ENCODE measurements at regions not wholly inside any gene's neighbourhood (a gene's known extent, or its start where the extent isn't known, plus 50 kb on each side); places are given as distances from the start of the nearest gene placed in this dataset.

DNA sequence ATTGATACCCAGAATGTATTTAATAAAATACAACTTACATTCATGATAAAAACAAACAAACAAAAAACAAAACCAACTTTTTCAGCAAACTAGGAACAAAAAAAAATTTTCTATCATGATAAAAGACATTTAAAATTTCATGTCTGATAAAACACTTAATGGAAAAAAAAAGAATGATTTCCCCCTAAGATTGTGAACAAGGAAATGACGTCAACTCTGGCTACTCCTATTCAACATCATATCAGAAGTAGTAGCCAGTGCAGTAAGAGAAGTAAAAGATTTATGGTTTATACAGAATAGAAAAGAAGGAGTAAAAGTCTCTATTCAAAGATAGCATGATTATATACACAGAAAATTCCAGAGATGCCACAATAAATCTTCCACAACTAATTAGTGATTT lies 1306.6 kb downstream of the FSCB start:
- H3K27ac ChIP-seq: no peak overlapping the region
- TF ChIP-seq, protein P1, sequence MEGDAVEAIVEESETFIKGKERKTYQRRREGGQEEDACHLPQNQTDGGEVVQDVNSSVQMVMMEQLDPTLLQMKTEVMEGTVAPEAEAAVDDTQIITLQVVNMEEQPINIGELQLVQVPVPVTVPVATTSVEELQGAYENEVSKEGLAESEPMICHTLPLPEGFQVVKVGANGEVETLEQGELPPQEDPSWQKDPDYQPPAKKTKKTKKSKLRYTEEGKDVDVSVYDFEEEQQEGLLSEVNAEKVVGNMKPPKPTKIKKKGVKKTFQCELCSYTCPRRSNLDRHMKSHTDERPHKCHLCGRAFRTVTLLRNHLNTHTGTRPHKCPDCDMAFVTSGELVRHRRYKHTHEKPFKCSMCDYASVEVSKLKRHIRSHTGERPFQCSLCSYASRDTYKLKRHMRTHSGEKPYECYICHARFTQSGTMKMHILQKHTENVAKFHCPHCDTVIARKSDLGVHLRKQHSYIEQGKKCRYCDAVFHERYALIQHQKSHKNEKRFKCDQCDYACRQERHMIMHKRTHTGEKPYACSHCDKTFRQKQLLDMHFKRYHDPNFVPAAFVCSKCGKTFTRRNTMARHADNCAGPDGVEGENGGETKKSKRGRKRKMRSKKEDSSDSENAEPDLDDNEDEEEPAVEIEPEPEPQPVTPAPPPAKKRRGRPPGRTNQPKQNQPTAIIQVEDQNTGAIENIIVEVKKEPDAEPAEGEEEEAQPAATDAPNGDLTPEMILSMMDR (IDR thresholded peaks at IDR 0.05): no peak
- no peaks in the 10 kb centered on the region for H3K4me1 ChIP-seq (ENCODE audit: control insufficient read depth in 1 of 2, low read depth in 2 of 2)
- H3K9me3 ChIP-seq: no peaks in the 10 kb centered on the region
- no peaks in the 10 kb centered on the region for H3K36me3 ChIP-seq
- no peaks in the 10 kb centered on the region for H3K27me3 ChIP-seq (replicated peaks; ENCODE audit: insufficient read depth)
- DNase-seq (ENCODE audit: low spot score): no peak
- ATAC-seq (ENCODE audit: insufficient number of reproducible peaks, low FRiP score, low read depth): no peak
- no peak overlapping the region for H3K4me3 ChIP-seq

DNA sequence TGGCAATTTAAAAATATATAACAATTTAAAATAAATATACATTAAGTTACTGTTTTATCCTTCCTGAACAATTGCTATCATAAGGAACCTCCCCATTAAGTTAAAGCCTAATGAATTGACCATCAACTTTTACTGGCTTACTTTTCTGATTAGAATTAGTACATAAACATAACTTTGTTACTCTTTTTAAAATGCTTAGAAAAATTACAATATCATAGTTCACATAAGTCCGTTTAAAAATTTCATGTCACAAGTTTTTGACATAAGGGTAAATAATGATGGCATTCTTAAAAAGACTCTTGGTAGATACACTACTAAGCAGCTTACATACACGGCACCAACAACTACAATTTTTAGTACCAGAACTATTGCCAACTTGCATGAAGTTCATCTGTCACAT lies 1308.6 kb downstream of the FSCB start:
- Histone ChIP-seq H3K27me3 (replicated peaks; ENCODE audit: insufficient read depth) (no peaks in the 10 kb centered on the region), H3K4me1 (ENCODE audit: control insufficient read depth in 1 of 2, low read depth in 2 of 2) (no peaks in the 10 kb centered on the region), H3K27ac (no peak overlapping the region), H3K36me3 (no peaks in the 10 kb centered on the region), H3K4me3 (no peak overlapping the region), H3K9me3 (no peaks in the 10 kb centered on the region)
- DNase-seq (ENCODE audit: low spot score) (no peak), ATAC-seq (ENCODE audit: insufficient number of reproducible peaks, low FRiP score, low read depth) (no peak)
- TF ChIP-seq, protein P1 (IDR thresholded peaks at IDR 0.05): no peak

DNA sequence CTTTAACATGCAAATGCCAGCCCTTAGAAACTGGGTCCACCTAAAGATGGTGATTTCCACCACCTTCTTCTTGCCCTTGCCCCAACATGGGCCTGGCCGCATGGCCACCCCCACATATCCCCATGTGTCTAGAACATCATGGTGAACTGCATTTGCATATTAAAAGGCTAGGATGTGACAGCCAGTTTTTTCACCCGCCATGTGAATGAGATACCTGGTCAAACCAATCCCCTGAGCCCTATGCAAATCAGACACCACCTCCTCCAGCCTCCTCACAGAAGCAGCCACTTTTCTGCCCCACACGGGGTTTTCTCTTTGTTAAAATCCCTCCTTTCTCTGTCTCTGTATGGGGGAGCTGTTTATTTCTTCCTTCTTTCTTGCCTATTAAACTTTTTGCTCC lies 1322.5 kb downstream of the FSCB start:
- Histone ChIP-seq H3K27ac (no peak overlapping the region), H3K4me1 (ENCODE audit: control insufficient read depth in 1 of 2, low read depth in 2 of 2) (no peaks in the 10 kb centered on the region), H3K4me3 (no peak overlapping the region), H3K27me3 (replicated peaks; ENCODE audit: insufficient read depth) (no peaks in the 10 kb centered on the region), H3K36me3 (no peaks in the 10 kb centered on the region), H3K9me3 (no peaks in the 10 kb centered on the region)
- ATAC-seq (ENCODE audit: insufficient number of reproducible peaks, low FRiP score, low read depth) (no peak), DNase-seq (ENCODE audit: low spot score) (no peak)
- TF ChIP-seq, protein P1 (IDR thresholded peaks at IDR 0.05): no peak

DNA sequence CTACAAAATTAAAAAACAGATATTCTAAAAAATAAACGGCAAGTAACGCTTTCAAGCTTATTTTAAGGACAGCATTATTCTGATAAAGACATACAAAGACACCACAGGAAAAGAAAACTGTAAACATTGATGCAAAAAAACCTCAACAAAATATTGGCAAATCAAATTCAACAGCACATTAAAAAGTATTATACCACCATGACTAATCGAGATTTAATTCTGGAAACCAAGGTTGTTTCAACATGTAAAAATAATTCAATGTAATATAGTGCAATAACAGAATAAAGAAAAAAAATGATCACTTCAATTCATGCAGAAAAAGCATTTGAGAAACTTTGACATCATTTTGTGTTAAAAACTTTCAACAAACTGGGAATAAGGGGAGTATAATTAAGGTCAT lies 1323.2 kb downstream of the FSCB start:
- H3K4me1 ChIP-seq (ENCODE audit: control insufficient read depth in 1 of 2, low read depth in 2 of 2): no peaks in the 10 kb centered on the region
- DNase-seq (ENCODE audit: low spot score): no peak
- H3K36me3 ChIP-seq: no peaks in the 10 kb centered on the region
- no peak overlapping the region for H3K27ac ChIP-seq
- H3K4me3 ChIP-seq: no peak overlapping the region
- TF ChIP-seq, protein P1 (IDR thresholded peaks at IDR 0.05): no peak
- H3K27me3 ChIP-seq (replicated peaks; ENCODE audit: insufficient read depth): no peaks in the 10 kb centered on the region
- no peaks in the 10 kb centered on the region for H3K9me3 ChIP-seq
- ATAC-seq (ENCODE audit: insufficient number of reproducible peaks, low FRiP score, low read depth): no peak

DNA sequence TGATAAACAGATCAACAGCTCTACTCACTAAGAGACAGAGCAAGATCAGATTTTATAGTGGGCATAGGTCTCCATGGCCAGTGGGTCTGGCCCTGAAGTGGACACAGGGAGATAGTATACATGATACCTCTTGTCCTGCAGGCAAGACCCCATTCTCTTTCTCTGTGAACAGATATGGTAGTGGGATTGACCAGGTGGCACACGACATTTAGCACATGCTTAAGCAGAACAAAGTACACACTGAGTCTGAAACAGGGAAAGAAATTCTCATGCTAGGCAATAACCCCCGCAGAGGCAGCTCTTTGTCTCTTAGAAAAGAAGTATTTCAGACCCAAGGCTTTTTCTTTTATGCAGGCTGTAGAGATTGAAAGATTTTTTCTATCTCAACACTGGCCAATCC lies 1331.2 kb downstream of the FSCB start:
- H3K4me3 ChIP-seq: no peak overlapping the region
- no peak overlapping the region for H3K27ac ChIP-seq
- TF ChIP-seq, protein P1 (IDR thresholded peaks at IDR 0.05): no peak
- ATAC-seq (ENCODE audit: insufficient number of reproducible peaks, low FRiP score, low read depth) (no peak), DNase-seq (ENCODE audit: low spot score) (no peak)
- no peaks in the 10 kb centered on the region for H3K4me1 ChIP-seq (ENCODE audit: control insufficient read depth in 1 of 2, low read depth in 2 of 2)
- no peaks in the 10 kb centered on the region for H3K36me3 ChIP-seq
- H3K9me3 ChIP-seq: no peaks in the 10 kb centered on the region
- H3K27me3 ChIP-seq (replicated peaks; ENCODE audit: insufficient read depth): no peaks in the 10 kb centered on the region

Measured in thoracic aorta (tissue), 2 donors.